Neural progenitor cell (in vitro differentiated cells): ENCODE measurements at regions not wholly inside any gene's neighbourhood (a gene's known extent, or its start where the extent isn't known, plus 50 kb on each side); places are given as distances from the start of the nearest gene placed in this dataset.

Experiments
- DNase-seq: peaks from one replicate; pipeline ENCODE4 v3.0.0-alpha.2; 2016; ENCODE audit warnings: low spot score
- H2AFZ ChIP-seq: fragments of 200-600 bp; sonication (generic); replicated peaks from 2 replicates; pipeline ENCODE4 v1.6.1; 2016; ENCODE audit warnings: antibody characterized with exemption
- H3F3A ChIP-seq: fragments of 200-600 bp; sonication (generic); 2 replicates; pipeline ENCODE4 v1.6.1; 2016; ENCODE audit warnings: antibody characterized with exemption, low read depth
- H3K27ac ChIP-seq: fragments of 200-600 bp; sonication (generic); 2 replicates; pipeline ENCODE4 v1.5.1; 2016; ENCODE audit warnings: mild to moderate bottlenecking
- H3K27me3 ChIP-seq: fragments of 200-600 bp; sonication (generic); 2 replicates; pipeline ENCODE4 v1.6.1; 2016; ENCODE audit warnings: mild to moderate bottlenecking, moderate library complexity
- H3K36me3 ChIP-seq: fragments of 200-600 bp; sonication (generic); 2 replicates; pipeline ENCODE4 v1.5.1; 2016
- H3K4me1 ChIP-seq: fragments of 200-600 bp; sonication (generic); 2 replicates; pipeline ENCODE4 v1.6.1; 2016; ENCODE audit warnings: mixed run types
- H3K4me2 ChIP-seq: fragments of 200-600 bp; sonication (generic); 2 replicates; pipeline ENCODE4 v1.6.1; 2016
- H3K4me3 ChIP-seq: fragments of 200-600 bp; sonication (generic); 2 replicates; pipeline ENCODE4 v1.5.1; 2016
- H3K79me2 ChIP-seq: fragments of 200-600 bp; sonication (generic); 2 replicates; pipeline ENCODE4 v1.6.1; 2016; ENCODE audit warnings: low read depth
- H3K9ac ChIP-seq: fragments of 200-600 bp; sonication (generic); 2 replicates; pipeline ENCODE4 v1.6.1; 2016
- H3K9me3 ChIP-seq: fragments of 200-600 bp; sonication (generic); 2 replicates; pipeline ENCODE4 v1.5.1; 2016; ENCODE audit warnings: low read depth
- H4K20me1 ChIP-seq: fragments of 200-600 bp; sonication (generic); 2 replicates; pipeline ENCODE4 v1.6.1; 2016; ENCODE audit warnings: low read depth
- H3K27ac Mint-ChIP-seq: 3 replicates; pipeline ENCODE4 v1.8.0; 2021; ENCODE audit warnings: mixed read lengths
- H3K27me3 Mint-ChIP-seq: 2 replicates; pipeline ENCODE4 v1.8.0; 2022; ENCODE audit warnings: low read depth, mild to moderate bottlenecking, inconsistent platforms, moderate library complexity, mixed read lengths; ENCODE audit not compliant: insufficient read depth
- H3K36me3 Mint-ChIP-seq: 3 replicates; pipeline ENCODE4 v1.8.0; 2021; ENCODE audit warnings: mixed read lengths
- H3K4me1 Mint-ChIP-seq: 3 replicates; pipeline ENCODE4 v1.8.0; 2021; ENCODE audit warnings: mixed read lengths
- H3K4me3 Mint-ChIP-seq: 3 replicates; pipeline ENCODE4 v1.8.0; 2021; ENCODE audit warnings: mild to moderate bottlenecking, moderate library complexity, mixed read lengths
- H3K9me3 Mint-ChIP-seq: 3 replicates; pipeline ENCODE4 v1.8.0; 2020; ENCODE audit warnings: mixed read lengths
- CTCF ChIP-seq: fragments of 200-600 bp; sonication (generic); IDR thresholded peaks from 2 replicates; pipeline ENCODE4 v1.5.1; 2017; ENCODE audit warnings: antibody characterized with exemption, mild to moderate bottlenecking
- EZH2 ChIP-seq: fragments of 200-600 bp; sonication (generic); IDR thresholded peaks from 2 replicates; pipeline ENCODE4 v1.6.1; 2017; ENCODE audit warnings: antibody characterized with exemption, mild to moderate bottlenecking, moderate library complexity
- EZH2phosphoT487 ChIP-seq: fragments of 200-600 bp; sonication (generic); IDR thresholded peaks from 2 replicates; pipeline ENCODE4 v1.6.1; 2017; ENCODE audit warnings: antibody characterized with exemption

DNA sequence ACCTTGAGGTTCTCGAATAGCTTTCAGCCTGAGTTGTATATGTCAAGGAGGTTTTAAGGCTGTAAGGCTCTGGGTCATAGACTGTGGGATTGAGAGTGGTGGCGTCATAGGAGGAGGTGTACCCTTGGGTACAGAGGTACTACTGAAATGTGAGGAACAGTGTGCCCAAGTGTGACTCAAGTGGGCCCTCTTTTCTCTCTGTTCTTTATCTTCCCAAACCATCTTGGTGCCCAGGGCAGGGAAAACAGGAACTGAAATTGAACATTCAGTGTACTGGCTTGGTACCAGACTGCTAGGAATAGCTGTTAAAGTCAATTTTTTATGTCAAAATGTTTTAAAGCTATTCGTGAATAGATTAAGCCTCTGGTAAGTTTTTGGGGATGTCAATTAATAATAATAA lies 136.2 kb upstream of the RPS6KA3 start:
- no peaks in the 10 kb centered on the region for H3K4me1 ChIP-seq
- H3F3A ChIP-seq, result no peaks in the 10 kb centered on the region
- H3K27me3 Mint-ChIP-seq, result peaks cover 2% of the 10 kb centered on the region
- peaks cover 5% of the 10 kb centered on the region for H3K9me3 Mint-ChIP-seq
- no peak overlapping the region for H3K4me2 ChIP-seq
- H3K27ac Mint-ChIP-seq, result no peak overlapping the region
- no peaks in the 10 kb centered on the region for H3K36me3 Mint-ChIP-seq
- H4K20me1 ChIP-seq, result no peaks in the 10 kb centered on the region
- TF ChIP-seq EZH2 (no peak), EZH2phosphoT487 (no peak), CTCF (no peak)
- H2AFZ ChIP-seq, result no peak overlapping the region
- H3K27me3 ChIP-seq, result no peaks in the 10 kb centered on the region
- no peaks in the 10 kb centered on the region for H3K4me1 Mint-ChIP-seq
- H3K27ac ChIP-seq, result no peak overlapping the region
- no peaks in the 10 kb centered on the region for H3K36me3 ChIP-seq
- no peak for DNase-seq
- H3K4me3 Mint-ChIP-seq, result no peak overlapping the region
- no peak overlapping the region for H3K9ac ChIP-seq
- no peaks in the 10 kb centered on the region for H3K79me2 ChIP-seq
- H3K4me3 ChIP-seq, result no peak overlapping the region
- no peaks in the 10 kb centered on the region for H3K9me3 ChIP-seq

GRCh38 chrX:20399728-20400414 lies 133.2 kb upstream of the RPS6KA3 start:
- Histone ChIP-seq H3K4me2 (no peak overlapping the region), H3K9ac (no peak overlapping the region), H3K27ac (no peak overlapping the region), H4K20me1 (no peaks in the 10 kb centered on the region), H3K9me3 (no peaks in the 10 kb centered on the region), H3K36me3 (no peaks in the 10 kb centered on the region), H3K4me3 (no peak overlapping the region), H2AFZ (no peak overlapping the region), H3F3A (no peaks in the 10 kb centered on the region), H3K79me2 (no peaks in the 10 kb centered on the region), H3K27me3 (no peaks in the 10 kb centered on the region), H3K4me1 (no peaks in the 10 kb centered on the region)
- Mint-ChIP-seq H3K27ac (no peak overlapping the region), H3K27me3 (peaks cover 3% of the 10 kb centered on the region), H3K36me3 (no peaks in the 10 kb centered on the region), H3K4me1 (peaks cover 8% of the 10 kb centered on the region), H3K4me3 (no peak overlapping the region), H3K9me3 (no peaks in the 10 kb centered on the region)
- no peak for DNase-seq
- TF ChIP-seq EZH2 (no peak), EZH2phosphoT487 (no peak), CTCF (no peak)

- no peaks in the 10 kb centered on the region for H3K36me3 ChIP-seq
- H3K27ac ChIP-seq, result no peak overlapping the region
- no peaks in the 10 kb centered on the region for H3F3A ChIP-seq
- H3K27me3 ChIP-seq, result no peaks in the 10 kb centered on the region
- H4K20me1 ChIP-seq, result no peaks in the 10 kb centered on the region
- no peak overlapping the region for H2AFZ ChIP-seq
- no peak overlapping the region for H3K4me3 ChIP-seq
- no peaks in the 10 kb centered on the region for H3K9me3 ChIP-seq
- DNase-seq, result peak; percentile 6
- Mint-ChIP-seq H3K27me3 (peaks cover 3% of the 10 kb centered on the region), H3K4me3 (no peak overlapping the region), H3K9me3 (peaks cover 3% of the 10 kb centered on the region), H3K4me1 (peaks cover 9% of the 10 kb centered on the region), H3K36me3 (no peaks in the 10 kb centered on the region), H3K27ac (no peak overlapping the region)
- TF ChIP-seq CTCF (no peak), EZH2phosphoT487 (no peak), EZH2 (no peak)
- no peak overlapping the region for H3K9ac ChIP-seq
- H3K4me2 ChIP-seq, result no peak overlapping the region
- no peaks in the 10 kb centered on the region for H3K79me2 ChIP-seq
- no peaks in the 10 kb centered on the region for H3K4me1 ChIP-seq
Observed at GRCh38 chrX:20397587-20397986, 130.9 kb upstream of the RPS6KA3 start.
